ENCODE measurements at regions not wholly inside any gene's neighbourhood (a gene's known extent, or its start where the extent isn't known, plus 50 kb on each side); places are given as distances from the start of the nearest gene placed in this dataset.

GRCh38 chr3:187804745-187805121 lies 59.5 kb upstream of the BCL6 start:
- Histone ChIP-seq H3K36me3 (ENCODE audit: insufficient read depth) (no peaks in the 10 kb centered on the region), H4K20me1 (ENCODE audit: insufficient read depth) (no peaks in the 10 kb centered on the region), H3K27me3 (ENCODE audit: insufficient read depth, low read depth) (no peaks in the 10 kb centered on the region; the same call in 1 of the 2 replicates), H3K4me3 (IDR thresholded peaks at IDR 0.05; ENCODE audit: insufficient read depth, low read depth, low read length) (no peak overlapping the region), H3K4me1 (ENCODE audit: low read depth, poor library complexity, severe bottlenecking) (peaks cover 10% of the 10 kb centered on the region), H3K4me2 (no peak overlapping the region), H3K9ac (no peak overlapping the region), H3K27ac (no peak overlapping the region), H3K79me2 (ENCODE audit: insufficient read depth, low read depth) (no peaks in the 10 kb centered on the region), H2AFZ (ENCODE audit: low read depth) (no peak overlapping the region)
- no peak for TF ChIP-seq CTCF (conservative IDR thresholded peaks at IDR 0.05; ENCODE audit: low read depth, low read length)

- Histone ChIP-seq H3K4me2 (no peak overlapping the region), H3K27ac (no peak overlapping the region), H4K20me1 (ENCODE audit: insufficient read depth) (no peaks in the 10 kb centered on the region), H2AFZ (ENCODE audit: low read depth) (no peak overlapping the region), H3K79me2 (ENCODE audit: insufficient read depth, low read depth) (no peaks in the 10 kb centered on the region), H3K27me3 (ENCODE audit: insufficient read depth, low read depth) (no peaks in the 10 kb centered on the region; the same call in 1 of the 2 replicates), H3K9ac (no peak overlapping the region), H3K4me3 (IDR thresholded peaks at IDR 0.05; ENCODE audit: insufficient read depth, low read depth, low read length) (no peak overlapping the region), H3K36me3 (ENCODE audit: insufficient read depth) (no peaks in the 10 kb centered on the region), H3K4me1 (ENCODE audit: low read depth, poor library complexity, severe bottlenecking) (no peaks in the 10 kb centered on the region)
- no peak for TF ChIP-seq CTCF (conservative IDR thresholded peaks at IDR 0.05; ENCODE audit: low read depth, low read length)
Observed at GRCh38 chr3:187805774-187806173, 60.5 kb upstream of the BCL6 start.

- H3K4me2 ChIP-seq: no peak overlapping the region
Observed at GRCh38 chr3:187807086-187807862, 62.0 kb upstream of the BCL6 start.

GRCh38 chr3:187808527-187808895 lies 63.2 kb upstream of the BCL6 start:
- no peak for TF ChIP-seq CTCF (conservative IDR thresholded peaks at IDR 0.05; ENCODE audit: low read depth, low read length)
- Histone ChIP-seq H3K27me3 (ENCODE audit: insufficient read depth, low read depth) (no peaks in the 10 kb centered on the region), H2AFZ (ENCODE audit: low read depth) (no peak overlapping the region), H4K20me1 (ENCODE audit: insufficient read depth) (no peaks in the 10 kb centered on the region), H3K4me1 (ENCODE audit: low read depth, poor library complexity, severe bottlenecking) (no peaks in the 10 kb centered on the region), H3K79me2 (ENCODE audit: insufficient read depth, low read depth) (no peaks in the 10 kb centered on the region), H3K27ac (no peak overlapping the region), H3K36me3 (ENCODE audit: insufficient read depth) (no peaks in the 10 kb centered on the region), H3K9ac (no peak overlapping the region), H3K4me3 (IDR thresholded peaks at IDR 0.05; ENCODE audit: insufficient read depth, low read depth, low read length) (no peak overlapping the region), H3K4me2 (no peak overlapping the region)

More at GRCh38 chr3:187807086-187807862, 62.0 kb upstream of the BCL6 start:
- H3K27ac ChIP-seq: no peak overlapping the region
- no peak overlapping the region for H2AFZ ChIP-seq (ENCODE audit: low read depth)
- no peak for TF ChIP-seq CTCF (conservative IDR thresholded peaks at IDR 0.05; ENCODE audit: low read depth, low read length)
- no peaks in the 10 kb centered on the region for H4K20me1 ChIP-seq (ENCODE audit: insufficient read depth)
- no peaks in the 10 kb centered on the region; the same call in 1 of the 2 replicates for H3K27me3 ChIP-seq (ENCODE audit: insufficient read depth, low read depth)
- H3K9ac ChIP-seq: no peak overlapping the region
- no peaks in the 10 kb centered on the region for H3K4me1 ChIP-seq (ENCODE audit: low read depth, poor library complexity, severe bottlenecking)
- H3K79me2 ChIP-seq (ENCODE audit: insufficient read depth, low read depth): no peaks in the 10 kb centered on the region
- H3K36me3 ChIP-seq (ENCODE audit: insufficient read depth): no peaks in the 10 kb centered on the region
- no peak overlapping the region for H3K4me3 ChIP-seq (IDR thresholded peaks at IDR 0.05; ENCODE audit: insufficient read depth, low read depth, low read length)
